B cell (primary cell): ENCODE measurements at regions not wholly inside any gene's neighbourhood (a gene's known extent, or its start where the extent isn't known, plus 50 kb on each side); places are given as distances from the start of the nearest gene placed in this dataset.

Experiments used
- ATAC-seq: fragments of 200-7000 bp; cut with Tn5 transposase; one replicate; pipeline ENCODE4 v1.10.0; 2021; ENCODE audit warnings: low read depth, mild to moderate bottlenecking, moderate number of reproducible peaks, moderate library complexity
- CTCF ChIA-PET: fragments of 350-600 bp; sonication (Branson Sonifier 250); formaldehyde crosslinking; loops from one replicate; lab custom pipeline; 2021; ENCODE audit warnings: antibody characterized with exemption, inconsistent platforms; lab: Charles Lee
- POLR2A ChIA-PET: fragments of 350-600 bp; sonication (Branson Sonifier 250); formaldehyde crosslinking; loops from one replicate; lab custom pipeline; 2021; ENCODE audit warnings: antibody characterized with exemption; lab: Charles Lee
- DNase-seq: peaks from one replicate; pipeline ENCODE4 v3.0.0; 2013
- H2AFZ ChIP-seq: 2 replicates; pipeline ENCODE4 v1.6.1; 2012; ENCODE audit warnings: mild to moderate bottlenecking, low read depth, low read length; ENCODE audit not compliant: insufficient read depth, poor library complexity, severe bottlenecking
- H3K27ac ChIP-seq, 2 donors: 1 replicate in 1 of 2; 2 replicates in 1 of 2; pipeline ENCODE4 v1.5.1; 2012 to 2013; ENCODE audit warnings: low read length in 2 of 2, mild to moderate bottlenecking in 2 of 2, moderate library complexity in 1 of 2
- H3K27me3 ChIP-seq, 4 experiments: fragments of 200-600 bp in 1 of 4; sonication (generic) in 1 of 4; replicated peaks in 1 of 4; 1 replicate in 2 of 4; 2 replicates in 2 of 4; pipeline versions ENCODE4 v1.6.1 to v1.7.0; 2013 to 2016; ENCODE audit warnings: low read length in 3 of 4, mild to moderate bottlenecking in 2 of 4, mixed read lengths in 1 of 4, moderate library complexity in 1 of 4; ENCODE audit not compliant: insufficient read depth in 4 of 4, control insufficient read depth in 3 of 4; ENCODE audit errors: control extremely low read depth in 1 of 4
- H3K36me3 ChIP-seq, 2 experiments: replicated peaks in 1 of 2; 1 replicate in 1 of 2; 2 replicates in 1 of 2; pipeline versions ENCODE4 v1.6.1 to v1.7.1; 2013; ENCODE audit warnings: low read length in 1 of 2; ENCODE audit not compliant: insufficient read depth in 2 of 2, control insufficient read depth in 1 of 2; ENCODE audit errors: control extremely low read depth in 1 of 2, extremely low read depth in 1 of 2
- H3K4me1 ChIP-seq, 2 donors: fragments of 200-600 bp in 1 of 2; sonication (generic) in 1 of 2; 1 replicate in 1 of 2; 2 replicates in 1 of 2; pipeline versions ENCODE4 v1.5.1 to v1.6.1; 2013 to 2017; ENCODE audit warnings: low read length in 2 of 2; ENCODE audit not compliant: control insufficient read depth in 2 of 2, insufficient read depth in 2 of 2
- H3K4me2 ChIP-seq: replicated peaks from 2 replicates; pipeline ENCODE3; 2012; ENCODE audit warnings: mild to moderate bottlenecking, low read depth, low read length; ENCODE audit not compliant: poor library complexity, severe bottlenecking
- H3K4me3 ChIP-seq, 5 experiments: fragments of 200-600 bp in 1 of 5; sonication (generic) in 1 of 5; 1 replicate in 3 of 5; 2 replicates in 2 of 5; pipeline versions ENCODE4 v1.5.1 to v1.7.0; 2011 to 2016; ENCODE audit warnings: low read length in 4 of 5, mild to moderate bottlenecking in 4 of 5, low read depth in 2 of 5, control low read depth in 1 of 5, moderate library complexity in 1 of 5; ENCODE audit not compliant: insufficient read depth in 1 of 5; ENCODE audit errors: control extremely low read depth in 1 of 5, extremely low read depth in 1 of 5
- H3K79me2 ChIP-seq: fragments of 200-600 bp; sonication (generic); one replicate; pipeline ENCODE4 v1.6.0; 2016; ENCODE audit warnings: low read length; ENCODE audit not compliant: control insufficient read depth, insufficient read depth
- H3K9ac ChIP-seq: fragments of 200-600 bp; sonication (generic); 2 replicates; pipeline ENCODE4 v1.6.1; 2017; ENCODE audit warnings: mild to moderate bottlenecking, low read length, moderate library complexity
- H3K9me3 ChIP-seq, 3 donors: one replicate each; pipeline versions ENCODE4 v1.6.1 to v1.7.1; 2013; ENCODE audit warnings: low read length in 2 of 3; ENCODE audit not compliant: control insufficient read depth in 2 of 3, insufficient read depth in 1 of 3; ENCODE audit errors: control extremely low read depth in 1 of 3
- H4K20me1 ChIP-seq: 2 replicates; pipeline ENCODE4 v1.6.0; 2012; ENCODE audit warnings: mild to moderate bottlenecking, low read length; ENCODE audit not compliant: insufficient read depth, control insufficient read depth, poor library complexity, severe bottlenecking
- H3K27ac Mint-ChIP-seq: one replicate; pipeline ENCODE4 v1.8.0; 2021; ENCODE audit warnings: mixed read lengths
- H3K27me3 Mint-ChIP-seq: one replicate; pipeline ENCODE4 v1.8.0; 2021; ENCODE audit warnings: mixed read lengths
- H3K4me1 Mint-ChIP-seq: one replicate; pipeline ENCODE4 v1.8.0; 2021; ENCODE audit warnings: mixed read lengths
- H3K4me3 Mint-ChIP-seq: one replicate; pipeline ENCODE4 v1.8.0; 2021; ENCODE audit warnings: mixed read lengths
- H3K9me3 Mint-ChIP-seq: one replicate; pipeline ENCODE4 v1.8.0; 2022; ENCODE audit warnings: mixed read lengths; ENCODE audit not compliant: insufficient read depth
- CTCF ChIP-seq: fragments of 200-600 bp; IDR thresholded peaks from one replicate; pipeline ENCODE4 v1.8.0; 2022; ENCODE audit warnings: antibody characterized with exemption, mild to moderate bottlenecking
- EZH2 ChIP-seq: IDR thresholded peaks from 2 replicates; pipeline ENCODE4 v1.6.1; 2012; ENCODE audit warnings: borderline replicate concordance, low read depth, mild to moderate bottlenecking, moderate library complexity, low read length; ENCODE audit not compliant: insufficient read depth, poor library complexity, severe bottlenecking
- WGBS: methylation state at CpG from one replicate; pipeline ENCODE4 v1.1.5; 2013; ENCODE audit warnings: missing lambda C conversion rate; ENCODE audit not compliant: insufficient coverage; 5-methylcytosine and 5-hydroxymethylcytosine counted together
- intact Hi-C: fragments of 100-400 bp; cut with micrococcal nuclease; formaldehyde crosslinking; loops from one replicate; pipeline ENCODE4 v1.10.0; 2022

- H3K27ac Mint-ChIP-seq, result no peak overlapping the region
- WGBS, result no CpG with 5 or more reads among the region's 1 CpG
- Histone ChIP-seq H3K36me3 (no peaks in the 10 kb centered on the region), H3K4me3 (no peak overlapping the region), H3K4me1 (no peaks in the 10 kb centered on the region), H3K4me2 (no peak overlapping the region), H3K9ac (no peak overlapping the region), H3K79me2 (no peaks in the 10 kb centered on the region), H4K20me1 (no peaks in the 10 kb centered on the region), H3K27me3 (no peaks in the 10 kb centered on the region), H3K27ac (no peak overlapping the region), H3K9me3 (no peaks in the 10 kb centered on the region), H2AFZ (no peak overlapping the region)
- ChIA-PET CTCF (no interaction called here), POLR2A (no interaction called here)
- ATAC-seq (no peak), DNase-seq (no peak)
- H3K27me3 Mint-ChIP-seq, result peaks cover 4% of the 10 kb centered on the region
- TF ChIP-seq EZH2 (no peak), CTCF (no peak)
- H3K4me1 Mint-ChIP-seq, result no peaks in the 10 kb centered on the region
- intact Hi-C loops, result no loop called here
- no peaks in the 10 kb centered on the region for H3K9me3 Mint-ChIP-seq
- no peak overlapping the region for H3K4me3 Mint-ChIP-seq
Observed at GRCh38 chr2:175373729-175374128, 192.2 kb upstream of the ATP5MC3 start.

GRCh38 chr2:175372704-175373701, 191.5 kb upstream of the ATP5MC3 start:
- Histone ChIP-seq H3K27me3 (no peaks in the 10 kb centered on the region), H3K9me3 (no peaks in the 10 kb centered on the region), H3K4me3 (no peak overlapping the region), H3K9ac (no peak overlapping the region), H4K20me1 (no peaks in the 10 kb centered on the region), H3K27ac (no peak overlapping the region), H3K4me1 (no peaks in the 10 kb centered on the region), H2AFZ (no peak overlapping the region), H3K4me2 (no peak overlapping the region), H3K36me3 (no peaks in the 10 kb centered on the region), H3K79me2 (no peaks in the 10 kb centered on the region)
- Mint-ChIP-seq H3K27ac (no peak overlapping the region), H3K9me3 (no peaks in the 10 kb centered on the region), H3K27me3 (peaks cover 4% of the 10 kb centered on the region), H3K4me1 (no peaks in the 10 kb centered on the region), H3K4me3 (no peak overlapping the region)
- intact Hi-C loops, result no loop called here
- TF ChIP-seq EZH2, result no peak
- DNase-seq (no peak), ATAC-seq (no peak)
- WGBS, result no CpG with 5 or more reads among the region's 8 CpGs
- POLR2A ChIA-PET, result no interaction called here
- CTCF ChIA-PET, result no interaction called here
